ENCODE measurements at regions not wholly inside any gene's neighbourhood (a gene's known extent, or its start where the extent isn't known, plus 50 kb on each side); places are given as distances from the start of the nearest gene placed in this dataset.

DNA sequence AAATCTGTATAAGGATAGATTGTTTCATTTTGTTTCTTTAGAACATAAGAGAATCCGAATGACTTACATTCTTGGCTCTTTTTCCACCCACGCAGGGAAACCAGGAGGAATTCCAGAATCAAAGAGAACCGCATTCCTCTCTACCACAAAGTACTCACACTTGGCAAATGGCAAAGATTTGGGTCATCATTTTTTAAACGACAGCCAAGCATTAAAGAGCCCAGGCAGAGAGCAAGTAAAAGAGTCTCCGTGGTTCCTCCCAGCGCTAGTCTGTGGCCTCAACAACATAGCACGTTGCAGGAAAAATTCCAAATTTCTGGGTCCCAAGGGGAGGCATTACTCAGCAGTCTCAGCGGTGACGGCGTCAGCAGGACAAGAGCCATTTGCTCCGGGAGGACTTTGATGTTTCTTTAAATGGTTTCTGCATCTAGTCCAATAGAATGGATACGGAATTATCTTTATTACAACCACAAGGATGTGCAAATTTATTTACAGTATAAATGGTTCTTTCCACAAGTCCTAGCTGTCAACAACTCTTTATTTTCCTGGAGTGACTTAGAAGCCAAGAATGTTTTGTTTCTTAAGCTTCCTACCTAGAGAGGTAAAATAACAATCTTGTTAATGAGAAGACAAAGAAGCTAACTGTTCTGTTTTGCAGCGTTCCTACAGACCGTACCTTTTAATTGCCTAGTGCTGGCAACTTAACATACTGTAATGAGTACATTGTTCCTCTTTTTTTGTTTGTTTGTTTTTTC, 232.5 kb downstream of the SKIDA1 start:
- TF ChIP-seq, protein P1, sequence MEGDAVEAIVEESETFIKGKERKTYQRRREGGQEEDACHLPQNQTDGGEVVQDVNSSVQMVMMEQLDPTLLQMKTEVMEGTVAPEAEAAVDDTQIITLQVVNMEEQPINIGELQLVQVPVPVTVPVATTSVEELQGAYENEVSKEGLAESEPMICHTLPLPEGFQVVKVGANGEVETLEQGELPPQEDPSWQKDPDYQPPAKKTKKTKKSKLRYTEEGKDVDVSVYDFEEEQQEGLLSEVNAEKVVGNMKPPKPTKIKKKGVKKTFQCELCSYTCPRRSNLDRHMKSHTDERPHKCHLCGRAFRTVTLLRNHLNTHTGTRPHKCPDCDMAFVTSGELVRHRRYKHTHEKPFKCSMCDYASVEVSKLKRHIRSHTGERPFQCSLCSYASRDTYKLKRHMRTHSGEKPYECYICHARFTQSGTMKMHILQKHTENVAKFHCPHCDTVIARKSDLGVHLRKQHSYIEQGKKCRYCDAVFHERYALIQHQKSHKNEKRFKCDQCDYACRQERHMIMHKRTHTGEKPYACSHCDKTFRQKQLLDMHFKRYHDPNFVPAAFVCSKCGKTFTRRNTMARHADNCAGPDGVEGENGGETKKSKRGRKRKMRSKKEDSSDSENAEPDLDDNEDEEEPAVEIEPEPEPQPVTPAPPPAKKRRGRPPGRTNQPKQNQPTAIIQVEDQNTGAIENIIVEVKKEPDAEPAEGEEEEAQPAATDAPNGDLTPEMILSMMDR (conservative IDR thresholded peaks at IDR 0.05 in 1 of 2, IDR thresholded peaks at IDR 0.05 in 1 of 2; ENCODE audit: extremely low read depth in 1 of 2, insufficient read depth in 1 of 2, low read depth in 1 of 2, low read length in 2 of 2): no peak
- no peak for TF ChIP-seq EZH2 (IDR thresholded peaks at IDR 0.05; ENCODE audit: borderline replicate concordance, low read length)

All from mammary epithelial cell (primary cell).